Parathyroid adenoma (tissue), 2 donors: ENCODE measurements at regions not wholly inside any gene's neighbourhood (a gene's known extent, or its start where the extent isn't known, plus 50 kb on each side); places are given as distances from the start of the nearest gene placed in this dataset.

ENCODE experiments used
- H2AFZ ChIP-seq: fragments of 300-600 bp; sonication (generic); one replicate; pipeline ENCODE4 v1.7.0; 2017; ENCODE audit warnings: antibody characterized with exemption, mild to moderate bottlenecking
- H3K27ac ChIP-seq: fragments of 300-600 bp; sonication (generic); one replicate; pipeline ENCODE4 v1.7.0; 2017
- H3K27me3 ChIP-seq: fragments of 300-600 bp; sonication (generic); one replicate; pipeline ENCODE4 v1.7.0; 2017; ENCODE audit warnings: low read length; ENCODE audit not compliant: control insufficient read depth, insufficient read depth
- H3K36me3 ChIP-seq: fragments of 300-600 bp; sonication (generic); one replicate; pipeline ENCODE4 v1.7.0; 2017; ENCODE audit warnings: low read length; ENCODE audit not compliant: control insufficient read depth, insufficient read depth
- H3K4me1 ChIP-seq: fragments of 300-600 bp; sonication (generic); one replicate; pipeline ENCODE4 v1.7.0; 2017; ENCODE audit warnings: control low read depth
- H3K4me2 ChIP-seq: fragments of 300-600 bp; sonication (generic); one replicate; pipeline ENCODE4 v1.7.0; 2017; ENCODE audit warnings: low read length
- H3K4me3 ChIP-seq: fragments of 300-600 bp; sonication (generic); one replicate; pipeline ENCODE4 v1.7.0; 2017; ENCODE audit warnings: low read depth, low read length
- H3K79me2 ChIP-seq: fragments of 300-600 bp; sonication (generic); one replicate; pipeline ENCODE4 v1.7.0; 2017; ENCODE audit warnings: control low read depth
- H3K9ac ChIP-seq: fragments of 300-600 bp; sonication (generic); one replicate; pipeline ENCODE4 v1.7.0; 2017; ENCODE audit warnings: mild to moderate bottlenecking
- H3K9me3 ChIP-seq: fragments of 300-600 bp; sonication (generic); one replicate; pipeline ENCODE4 v1.7.0; 2017; ENCODE audit warnings: low read length; ENCODE audit not compliant: control insufficient read depth
- TF ChIP-seq, protein P1 (sequence below): fragments of 300-600 bp; sonication (generic); IDR thresholded peaks from one replicate; pipeline ENCODE4 v1.7.0; 2017; ENCODE audit warnings: antibody characterized with exemption, mild to moderate bottlenecking
- donor health status: primary hyperparathyroidism.

DNA sequence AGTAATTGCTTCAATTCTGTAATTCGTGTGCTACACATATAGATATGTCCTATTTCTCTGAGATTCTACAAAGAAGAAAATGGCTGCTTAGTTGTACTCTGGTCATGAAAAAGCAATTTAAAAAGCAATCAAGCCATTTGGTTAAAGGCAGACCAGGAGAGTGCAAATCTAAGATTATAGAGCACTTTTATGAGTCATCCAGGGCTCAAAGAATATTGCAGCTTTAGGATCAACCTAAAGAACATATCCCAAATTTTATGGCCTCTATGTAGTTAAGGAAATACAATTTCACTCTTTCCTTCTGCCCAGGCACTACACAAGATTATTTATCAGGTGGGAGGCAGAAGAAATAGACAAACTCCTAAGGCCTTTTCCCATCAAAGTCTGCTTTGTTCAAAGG is 332.8 kb downstream of the SEC23A start:
- H3K9ac ChIP-seq, result no peak overlapping the region
- H3K27me3 ChIP-seq, result no peaks in the 10 kb centered on the region
- no peaks in the 10 kb centered on the region for H3K4me1 ChIP-seq
- no peaks in the 10 kb centered on the region for H3K9me3 ChIP-seq
- H3K4me3 ChIP-seq, result no peak overlapping the region
- no peak overlapping the region for H2AFZ ChIP-seq
- TF ChIP-seq, protein P1, sequence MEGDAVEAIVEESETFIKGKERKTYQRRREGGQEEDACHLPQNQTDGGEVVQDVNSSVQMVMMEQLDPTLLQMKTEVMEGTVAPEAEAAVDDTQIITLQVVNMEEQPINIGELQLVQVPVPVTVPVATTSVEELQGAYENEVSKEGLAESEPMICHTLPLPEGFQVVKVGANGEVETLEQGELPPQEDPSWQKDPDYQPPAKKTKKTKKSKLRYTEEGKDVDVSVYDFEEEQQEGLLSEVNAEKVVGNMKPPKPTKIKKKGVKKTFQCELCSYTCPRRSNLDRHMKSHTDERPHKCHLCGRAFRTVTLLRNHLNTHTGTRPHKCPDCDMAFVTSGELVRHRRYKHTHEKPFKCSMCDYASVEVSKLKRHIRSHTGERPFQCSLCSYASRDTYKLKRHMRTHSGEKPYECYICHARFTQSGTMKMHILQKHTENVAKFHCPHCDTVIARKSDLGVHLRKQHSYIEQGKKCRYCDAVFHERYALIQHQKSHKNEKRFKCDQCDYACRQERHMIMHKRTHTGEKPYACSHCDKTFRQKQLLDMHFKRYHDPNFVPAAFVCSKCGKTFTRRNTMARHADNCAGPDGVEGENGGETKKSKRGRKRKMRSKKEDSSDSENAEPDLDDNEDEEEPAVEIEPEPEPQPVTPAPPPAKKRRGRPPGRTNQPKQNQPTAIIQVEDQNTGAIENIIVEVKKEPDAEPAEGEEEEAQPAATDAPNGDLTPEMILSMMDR, result no peak
- H3K27ac ChIP-seq, result no peak overlapping the region
- H3K36me3 ChIP-seq, result no peaks in the 10 kb centered on the region
- H3K79me2 ChIP-seq, result no peaks in the 10 kb centered on the region
- H3K4me2 ChIP-seq, result no peak overlapping the region

- Histone ChIP-seq H3K4me2 (no peak overlapping the region), H3K36me3 (no peaks in the 10 kb centered on the region), H3K4me3 (no peak overlapping the region), H3K27me3 (no peaks in the 10 kb centered on the region), H3K27ac (no peak overlapping the region), H3K9ac (no peak overlapping the region), H3K79me2 (no peaks in the 10 kb centered on the region), H2AFZ (no peak overlapping the region), H3K4me1 (no peaks in the 10 kb centered on the region), H3K9me3 (no peaks in the 10 kb centered on the region)
- TF ChIP-seq, protein P1, result no peak
Measured at GRCh38 chr14:38762845-38763244, 340.2 kb downstream of the SEC23A start.

DNA sequence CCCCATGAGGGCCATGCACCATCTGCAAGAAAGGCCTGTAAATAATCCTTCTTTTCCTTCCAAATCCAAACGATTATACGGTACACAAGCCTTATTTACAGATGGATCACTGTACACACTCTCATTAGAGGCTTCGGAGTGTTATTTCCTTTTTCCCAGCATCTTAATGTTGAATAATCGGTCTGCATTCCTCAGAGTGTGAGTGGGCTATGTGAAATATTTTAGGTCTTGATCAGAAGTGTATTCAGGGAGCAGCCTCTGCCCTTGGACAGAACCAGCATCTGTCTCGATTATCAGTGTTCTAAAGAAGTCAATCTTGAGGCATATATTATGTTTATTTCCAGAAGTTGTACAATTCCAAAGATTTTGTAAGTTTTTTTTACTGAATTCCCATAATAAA is 340.6 kb downstream of the SEC23A start:
- Histone ChIP-seq H3K4me2 (no peak overlapping the region), H3K4me3 (no peak overlapping the region), H3K36me3 (no peaks in the 10 kb centered on the region), H3K9me3 (no peaks in the 10 kb centered on the region), H2AFZ (no peak overlapping the region), H3K4me1 (no peaks in the 10 kb centered on the region), H3K9ac (no peak overlapping the region), H3K79me2 (no peaks in the 10 kb centered on the region), H3K27ac (no peak overlapping the region), H3K27me3 (no peaks in the 10 kb centered on the region)
- TF ChIP-seq, protein P1, result no peak

DNA sequence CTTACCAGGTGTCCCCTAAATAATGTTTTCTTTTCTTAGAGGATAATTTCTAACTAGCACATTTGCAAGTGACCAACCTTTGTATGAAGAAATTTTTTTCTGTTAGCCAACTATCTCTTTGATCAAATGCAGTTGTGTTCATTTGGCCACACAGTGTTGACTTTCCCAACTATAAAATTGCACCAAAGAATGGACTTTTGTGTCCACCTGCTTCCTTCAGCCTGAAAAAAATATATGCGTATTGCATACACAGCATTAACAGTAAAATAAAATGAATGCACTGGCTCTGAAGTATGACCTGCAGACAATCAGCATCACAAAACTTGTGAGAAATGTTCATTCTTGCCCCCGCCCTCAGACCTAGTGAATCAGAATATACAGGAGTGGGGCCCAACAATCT is 342.0 kb downstream of the SEC23A start:
- TF ChIP-seq, protein P1, result no peak
- H3K4me1 ChIP-seq, result no peaks in the 10 kb centered on the region
- no peaks in the 10 kb centered on the region for H3K9me3 ChIP-seq

GRCh38 chr14:38758661-38759060 is 344.4 kb downstream of the SEC23A start:
- Histone ChIP-seq H3K9ac (no peak overlapping the region), H3K27me3 (no peaks in the 10 kb centered on the region), H3K79me2 (no peaks in the 10 kb centered on the region), H3K4me2 (no peak overlapping the region), H2AFZ (no peak overlapping the region), H3K4me3 (no peak overlapping the region), H3K36me3 (no peaks in the 10 kb centered on the region), H3K27ac (no peak overlapping the region), H3K9me3 (no peaks in the 10 kb centered on the region), H3K4me1 (no peaks in the 10 kb centered on the region)
- TF ChIP-seq, protein P1, result no peak

More for the DNA sequence above, 342.0 kb downstream of the SEC23A start:
- Histone ChIP-seq H3K27ac (no peak overlapping the region), H3K4me3 (no peak overlapping the region), H3K36me3 (no peaks in the 10 kb centered on the region), H3K4me2 (no peak overlapping the region), H2AFZ (no peak overlapping the region), H3K9ac (no peak overlapping the region), H3K79me2 (no peaks in the 10 kb centered on the region), H3K27me3 (no peaks in the 10 kb centered on the region)
